HG03064 (cell line): ENCODE measurements at regions not wholly inside any gene's neighbourhood (a gene's known extent, or its start where the extent isn't known, plus 50 kb on each side); places are given as distances from the start of the nearest gene placed in this dataset.
"Not testable (repeated sequence)": the region's sequence is repeated elsewhere in the genome, so short reads cannot be mapped to it uniquely, and the experiment has no call there.

Experiments
- ATAC-seq: cut with Tn5 transposase; IDR thresholded peaks from one replicate; pipeline ENCODE4 v1.9.1; 2021; ENCODE audit warnings: low read depth; ENCODE audit not compliant: unreplicated experiment

DNA sequence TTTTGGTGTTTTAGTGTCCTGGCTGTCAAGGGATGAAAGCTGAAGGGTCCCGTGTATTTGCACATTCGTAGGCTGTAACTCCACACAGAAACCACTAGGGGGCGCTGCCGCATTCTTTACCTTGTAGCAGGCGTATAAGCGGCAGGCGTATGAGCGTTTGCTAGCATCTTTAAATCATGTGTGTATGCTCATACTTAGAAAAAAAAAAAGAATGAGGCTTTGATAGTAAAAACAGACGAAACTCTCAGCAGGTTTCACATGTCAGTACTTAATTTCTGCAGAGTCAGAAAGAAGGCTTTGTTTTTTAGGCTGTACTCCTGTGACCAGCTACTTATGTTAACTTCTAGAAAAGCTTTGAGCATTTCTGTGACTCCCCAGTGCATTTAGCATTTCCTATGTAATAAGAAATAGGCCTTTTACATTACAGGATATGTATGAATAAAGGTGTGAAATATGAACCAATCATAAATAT is 218.8 kb upstream of the ADAMTSL1 start:
- ATAC-seq, result no peak

DNA sequence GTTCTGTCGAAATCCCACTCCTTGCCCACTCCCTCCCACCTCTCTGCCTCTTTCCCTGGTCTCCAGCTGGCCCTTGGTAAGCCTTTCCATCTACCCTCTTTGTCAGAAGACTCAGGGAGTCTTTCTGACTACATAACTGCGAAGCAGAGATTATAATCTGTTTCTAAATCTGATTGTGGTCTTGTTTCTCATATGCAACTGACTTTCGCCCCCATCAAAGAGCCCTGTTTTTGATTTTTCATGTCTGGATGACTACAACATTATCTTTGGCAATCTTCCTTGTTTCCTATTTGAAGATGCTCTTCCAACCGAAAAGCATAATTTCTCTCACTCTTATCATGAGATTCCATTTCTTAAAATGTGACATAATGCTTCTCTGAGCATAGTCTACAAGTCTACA is 218.2 kb upstream of the ADAMTSL1 start:
- no peak for ATAC-seq

DNA sequence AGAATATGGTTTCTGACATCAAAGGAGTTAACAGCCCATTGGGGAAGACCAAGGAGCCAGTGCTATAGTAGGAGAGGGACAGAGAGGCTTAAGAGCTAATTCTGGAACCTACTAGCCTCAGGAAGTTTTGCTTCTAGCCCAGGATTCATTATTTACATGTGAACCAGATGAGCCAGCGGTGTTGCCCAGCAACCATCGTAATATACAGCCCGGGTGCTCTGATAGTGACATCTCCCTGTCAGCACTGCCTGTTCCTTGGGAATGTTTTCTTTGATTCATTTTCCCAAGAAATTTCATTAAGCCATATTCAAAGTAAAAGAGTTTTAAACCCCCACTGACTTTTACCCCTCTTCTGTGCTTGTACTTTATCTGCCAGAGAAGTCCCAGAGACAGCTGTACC is 217.4 kb upstream of the ADAMTSL1 start:
- no peak for ATAC-seq

GRCh38 chr9:18260521-18260920 is 213.4 kb upstream of the ADAMTSL1 start:
- ATAC-seq, result no peak

DNA sequence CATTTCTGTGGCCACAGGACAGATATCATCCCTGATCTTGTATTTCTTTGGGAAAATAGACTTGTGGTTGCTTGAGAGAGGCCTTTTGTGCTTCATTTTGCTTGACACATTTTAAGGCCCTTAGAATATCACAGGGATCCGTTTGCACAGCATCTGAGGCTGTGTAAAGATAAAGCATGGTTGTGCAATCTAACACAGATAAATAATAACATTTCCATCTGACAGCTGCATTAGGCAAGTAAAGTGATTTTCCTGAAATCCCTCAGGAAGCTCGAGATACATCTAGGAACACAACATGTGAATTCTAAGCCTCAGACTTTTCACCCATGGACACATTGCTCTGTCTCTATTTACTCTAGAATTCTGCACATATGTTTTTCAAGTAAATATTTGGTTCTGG is 212.8 kb upstream of the ADAMTSL1 start:
- no peak for ATAC-seq

DNA sequence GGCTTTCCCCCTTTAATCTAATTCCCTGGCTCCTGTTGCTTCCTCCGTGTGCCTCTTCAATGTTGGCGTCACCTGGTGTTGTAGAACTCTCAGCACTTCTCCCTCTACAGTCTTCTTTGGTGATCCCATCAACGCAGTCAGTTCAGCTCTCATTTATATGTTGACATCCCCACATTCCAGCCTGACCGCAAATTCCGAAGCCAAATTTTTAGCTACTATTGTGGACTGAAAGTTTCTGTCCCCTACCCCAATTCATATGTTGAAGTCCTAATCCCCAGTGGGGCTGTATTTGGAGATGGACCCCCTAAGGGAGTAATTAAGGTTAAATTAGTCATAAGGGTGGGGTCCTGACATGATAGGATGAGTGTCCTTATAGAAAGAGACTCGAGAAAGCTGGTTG is 210.6 kb upstream of the ADAMTSL1 start:
- no peak for ATAC-seq

DNA sequence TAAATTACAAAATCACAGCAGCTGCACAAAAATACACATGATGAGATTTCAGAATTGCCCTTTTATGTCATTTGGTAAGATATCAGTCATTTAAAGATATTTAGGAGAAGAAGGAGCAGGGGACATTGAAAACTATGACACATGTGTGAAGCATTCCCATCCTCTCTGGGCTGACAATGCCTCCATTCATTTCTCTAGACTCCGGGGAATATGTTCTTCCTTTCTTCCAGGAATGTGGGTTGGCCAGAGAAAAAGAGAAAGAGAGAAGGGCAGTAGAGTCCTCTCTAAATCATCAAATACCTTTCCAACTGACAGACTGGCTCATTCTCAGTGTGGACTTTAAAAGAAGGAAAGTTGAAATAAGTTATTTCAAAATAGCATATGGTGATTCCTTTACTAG is 205.6 kb upstream of the ADAMTSL1 start:
- no peak for ATAC-seq

DNA sequence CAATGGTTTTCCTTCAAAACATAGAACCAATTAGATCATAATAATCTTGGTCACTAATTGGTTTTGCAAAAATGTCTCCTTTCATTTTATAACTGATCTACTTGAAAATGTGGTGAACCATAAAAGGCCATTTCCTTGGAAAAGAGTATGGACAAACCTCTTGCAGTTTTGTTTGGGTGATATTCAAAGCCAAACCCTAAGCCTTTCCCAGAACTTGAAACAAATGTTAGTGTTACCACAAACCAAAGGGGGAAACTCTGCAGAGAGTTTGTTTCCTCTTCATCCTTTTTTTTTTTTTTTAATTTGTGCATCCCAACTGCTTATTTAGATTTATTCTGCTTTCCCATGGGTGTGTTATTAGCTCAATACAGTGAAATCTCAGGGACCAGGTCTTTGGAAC is 204.4 kb upstream of the ADAMTSL1 start:
- no peak for ATAC-seq

GRCh38 chr9:18274693-18275092 is 199.3 kb upstream of the ADAMTSL1 start:
- no peak for ATAC-seq

GRCh38 chr9:18275313-18275990 is 198.5 kb upstream of the ADAMTSL1 start:
- no peak for ATAC-seq

GRCh38 chr9:18281291-18281690 is 192.7 kb upstream of the ADAMTSL1 start:
- no peak for ATAC-seq

GRCh38 chr9:18294229-18294628 is 179.7 kb upstream of the ADAMTSL1 start:
- ATAC-seq, result no peak

- ATAC-seq, result no peak
Measured at GRCh38 chr9:18296702-18297055, 177.3 kb upstream of the ADAMTSL1 start.

DNA sequence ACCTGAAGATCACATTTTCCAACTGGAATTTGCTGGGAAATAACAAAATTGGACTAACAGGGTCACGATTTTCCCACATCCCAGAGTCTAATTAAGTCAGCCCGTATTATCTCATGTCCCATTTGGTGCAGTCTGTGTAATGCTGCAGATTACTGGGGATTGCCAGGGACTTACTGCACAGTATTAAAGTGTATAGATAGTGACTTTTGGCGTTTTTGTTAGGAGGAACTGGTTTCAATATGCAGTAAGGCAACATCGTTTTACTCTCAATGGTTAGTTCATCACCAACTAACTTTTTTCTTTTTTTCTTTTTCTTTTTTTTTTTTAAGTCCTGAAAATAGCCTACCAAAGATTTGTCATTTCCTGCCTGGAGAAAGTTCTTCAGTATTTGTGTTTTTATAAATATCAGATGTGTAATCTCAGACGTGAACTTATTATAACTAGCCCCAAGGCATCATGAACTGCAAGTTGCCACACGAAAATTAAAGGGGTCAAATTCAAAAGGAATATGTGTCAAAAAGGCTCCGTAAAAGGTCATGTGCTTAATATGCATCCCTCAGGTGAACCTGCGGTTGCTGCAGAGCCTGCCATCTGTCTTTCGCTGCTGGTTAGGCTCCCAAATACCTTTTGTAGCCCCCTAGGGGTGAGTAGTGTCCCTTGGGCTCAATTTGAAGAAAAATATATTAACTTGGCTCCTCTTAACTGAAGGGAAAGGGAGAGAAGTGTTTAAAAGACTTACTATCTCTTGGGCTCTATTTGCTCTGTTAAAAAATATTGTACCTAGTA is 176.7 kb upstream of the ADAMTSL1 start:
- ATAC-seq, result no peak

GRCh38 chr9:18299449-18299848 is 174.5 kb upstream of the ADAMTSL1 start:
- no peak for ATAC-seq

- not testable (repeated sequence) for ATAC-seq
Measured at GRCh38 chr9:18305167-18305806, 168.7 kb upstream of the ADAMTSL1 start.

- no peak for ATAC-seq
Measured at GRCh38 chr9:18314316-18314715, 159.6 kb upstream of the ADAMTSL1 start.

DNA sequence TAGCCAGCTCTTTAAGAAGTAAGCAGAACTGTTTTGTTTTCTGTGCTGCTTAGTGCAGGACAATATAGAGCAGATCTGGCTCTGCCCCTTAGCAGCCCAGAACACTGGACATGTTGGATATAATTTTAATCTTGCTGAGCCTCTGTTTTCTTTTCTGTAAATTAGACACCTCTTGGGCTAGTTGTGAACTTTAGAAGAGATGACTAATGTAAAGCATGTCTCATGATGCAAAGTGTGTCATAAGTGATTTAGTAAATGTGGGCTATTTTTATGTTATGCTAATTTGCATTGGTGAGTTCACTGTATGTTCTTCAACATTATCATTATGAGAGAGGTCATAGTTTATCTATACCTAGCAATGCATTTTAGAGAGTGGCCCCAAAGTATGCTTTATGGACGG is 156.1 kb upstream of the ADAMTSL1 start:
- no peak for ATAC-seq

DNA sequence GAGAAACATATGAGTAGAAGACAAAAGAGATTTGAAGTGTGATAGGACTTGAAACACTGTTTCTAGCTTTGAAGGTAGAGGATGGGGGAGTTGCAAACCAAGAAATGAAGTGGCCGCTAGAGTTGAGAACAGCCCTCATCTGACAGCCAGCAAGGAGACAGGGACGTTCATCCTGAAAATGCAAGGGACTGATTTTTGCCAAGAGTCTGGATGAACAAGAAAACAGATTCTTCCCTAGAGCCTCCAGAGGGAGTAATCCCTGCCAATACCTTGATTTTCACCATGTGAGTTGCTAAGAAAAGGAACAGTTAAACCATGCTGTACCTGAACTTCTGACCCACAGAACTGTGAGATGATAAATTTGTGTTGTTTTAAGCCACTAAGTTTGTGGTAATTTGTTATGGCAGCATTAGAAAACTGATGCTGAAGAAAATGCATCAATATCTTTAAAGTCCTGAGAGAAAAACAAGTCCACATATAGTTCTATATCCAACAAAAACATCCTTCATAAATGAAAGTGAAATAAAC is 154.0 kb upstream of the ADAMTSL1 start:
- ATAC-seq, result no peak

DNA sequence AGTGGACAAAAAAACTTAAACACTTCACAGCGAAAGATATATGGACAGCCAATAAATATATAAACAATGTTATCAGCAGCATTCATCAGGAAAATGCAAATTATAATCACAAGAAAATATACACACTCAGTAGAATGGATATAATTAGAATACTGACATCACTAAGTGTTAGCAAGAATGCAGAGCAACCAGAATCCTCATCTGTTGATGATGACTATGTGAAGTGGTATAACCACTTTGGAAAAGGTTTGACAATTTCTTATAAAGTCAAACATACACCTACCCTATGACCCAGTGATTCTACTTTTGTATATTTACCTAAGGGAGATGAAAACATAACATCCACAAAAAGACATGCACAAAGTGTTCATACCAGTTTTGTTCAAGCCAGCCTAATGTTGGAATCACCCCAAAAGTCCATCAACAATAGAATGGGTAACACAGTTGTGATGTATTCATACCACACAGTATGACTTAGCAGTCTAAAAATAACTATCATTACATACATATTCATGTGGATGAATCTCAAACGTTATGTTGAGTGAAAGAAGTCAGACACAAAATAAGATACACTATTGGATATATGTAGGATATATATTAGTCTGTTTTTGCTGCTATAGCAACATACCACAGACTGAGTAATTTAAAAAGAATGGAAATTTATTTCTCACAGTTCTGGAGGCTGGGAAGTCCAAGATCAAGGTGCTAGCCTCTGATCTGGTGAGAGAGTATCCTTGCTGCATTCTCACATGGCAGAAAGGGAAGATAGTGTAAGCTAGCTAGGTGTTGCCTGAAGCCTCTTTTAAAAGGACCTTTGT is 148.8 kb upstream of the ADAMTSL1 start:
- no peak for ATAC-seq

- ATAC-seq, result not testable (repeated sequence)
Measured at GRCh38 chr9:18325746-18326011, 148.3 kb upstream of the ADAMTSL1 start.
